ENCODE measurements at regions not wholly inside any gene's neighbourhood (a gene's known extent, or its start where the extent isn't known, plus 50 kb on each side); places are given as distances from the start of the nearest gene placed in this dataset.
"Not testable (repeated sequence)": the region's sequence is repeated elsewhere in the genome, so short reads cannot be mapped to it uniquely, and the experiment has no call there.

DNA sequence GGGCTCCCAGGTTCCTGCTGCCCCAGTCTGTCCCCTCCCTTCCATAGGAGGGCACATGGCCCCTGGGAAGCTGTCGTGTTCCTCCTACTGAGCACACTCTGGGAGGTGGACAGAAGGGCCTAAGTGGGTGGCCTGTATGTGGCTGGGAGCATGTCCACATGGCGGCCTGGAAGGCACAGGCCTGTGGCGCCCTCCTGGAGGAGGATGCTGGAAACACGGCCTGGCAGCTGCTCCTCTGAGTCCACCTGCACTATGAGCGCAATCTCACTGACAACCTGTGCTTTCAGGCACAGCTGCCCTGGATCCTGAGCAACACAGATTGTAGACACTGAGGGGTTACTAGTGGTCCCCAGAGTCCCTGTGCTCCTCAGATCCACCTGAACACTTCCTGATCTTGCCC lies 52.6 kb upstream of the GOLGA6L6 start:
- H3K9me1 ChIP-seq (replicated peaks; ENCODE audit: control insufficient read depth, extremely low read depth, insufficient read depth, low read length); H4K20me1 ChIP-seq (replicated peaks; ENCODE audit: control insufficient read depth, extremely low read depth, insufficient read depth, low read length); H3K4me2 ChIP-seq (ENCODE audit: insufficient read depth, low read length); POLR2A ChIA-PET; FAIRE-seq; H2AFZ ChIP-seq (ENCODE audit: low read depth, low read length); H3K27ac ChIP-seq (ENCODE audit: insufficient read depth, low read depth, low read length); BruUV-seq (replicated peaks); DNase-seq (ENCODE audit: low read depth, low spot score); dilution Hi-C loops (cut with MboI; ENCODE audit: extremely low pct_ligation_motif_present, low sequenced_read_pairs); H3K4me3 ChIP-seq (replicated peaks in 1 of 3; ENCODE audit: insufficient read depth in 1 of 3, low read depth in 1 of 3, low read length in 3 of 3); H3K36me3 ChIP-seq (ENCODE audit: control insufficient read depth in 2 of 2, extremely low read depth in 1 of 2, insufficient read depth in 2 of 2, low read length in 2 of 2); H3K9ac ChIP-seq (replicated peaks; ENCODE audit: extremely low read depth, insufficient read depth, low read length); CTCF ChIA-PET; intact Hi-C loops (cut with micrococcal nuclease); H3K27me3 ChIP-seq (ENCODE audit: control insufficient read depth in 2 of 2, insufficient read depth in 2 of 2, low read length in 2 of 2); H3K4me1 ChIP-seq (ENCODE audit: control insufficient read depth, extremely low read depth, insufficient read depth, low read length); H3K79me2 ChIP-seq (ENCODE audit: control insufficient read depth, insufficient read depth, low read length); H3K9me3 ChIP-seq (replicated peaks; ENCODE audit: control insufficient read depth, insufficient read depth, low read length): not testable (repeated sequence)

GRCh38 chr15:20591936-20592335 lies 50.3 kb upstream of the GOLGA6L6 start:
- intact Hi-C loops (cut with micrococcal nuclease); H3K9me1 ChIP-seq (replicated peaks; ENCODE audit: control insufficient read depth, extremely low read depth, insufficient read depth, low read length); H3K27ac ChIP-seq (ENCODE audit: insufficient read depth, low read depth, low read length); H4K20me1 ChIP-seq (replicated peaks; ENCODE audit: control insufficient read depth, extremely low read depth, insufficient read depth, low read length); H3K79me2 ChIP-seq (ENCODE audit: control insufficient read depth, insufficient read depth, low read length); H3K4me1 ChIP-seq (ENCODE audit: control insufficient read depth, extremely low read depth, insufficient read depth, low read length); FAIRE-seq; H3K9ac ChIP-seq (replicated peaks; ENCODE audit: extremely low read depth, insufficient read depth, low read length); H2AFZ ChIP-seq (ENCODE audit: low read depth, low read length); DNase-seq (ENCODE audit: low read depth, low spot score); H3K27me3 ChIP-seq (ENCODE audit: control insufficient read depth in 2 of 2, insufficient read depth in 2 of 2, low read length in 2 of 2); H3K4me3 ChIP-seq (replicated peaks in 1 of 3; ENCODE audit: insufficient read depth in 1 of 3, low read depth in 1 of 3, low read length in 3 of 3); H3K9me3 ChIP-seq (replicated peaks; ENCODE audit: control insufficient read depth, insufficient read depth, low read length); POLR2A ChIA-PET; CTCF ChIA-PET; H3K36me3 ChIP-seq (ENCODE audit: control insufficient read depth in 2 of 2, extremely low read depth in 1 of 2, insufficient read depth in 2 of 2, low read length in 2 of 2); H3K4me2 ChIP-seq (ENCODE audit: insufficient read depth, low read length); dilution Hi-C loops (cut with MboI; ENCODE audit: extremely low pct_ligation_motif_present, low sequenced_read_pairs); BruUV-seq (replicated peaks): not testable (repeated sequence)
